ENCODE measurements at regions not wholly inside any gene's neighbourhood (a gene's known extent, or its start where the extent isn't known, plus 50 kb on each side); places are given as distances from the start of the nearest gene placed in this dataset.

- TF ChIP-seq CTCF (IDR thresholded peaks at IDR 0.05 in 4 of 5, conservative IDR thresholded peaks at IDR 0.05 in 1 of 5) = no peak
- no peak for TF ChIP-seq POLR2A (IDR thresholded peaks at IDR 0.05)
Measured at GRCh38 chr3:102183186-102183585, 251.6 kb upstream of the ZPLD1 start.

Data from gastrocnemius medialis (tissue), 4 donors.